ENCODE measurements at regions not wholly inside any gene's neighbourhood (a gene's known extent, or its start where the extent isn't known, plus 50 kb on each side); places are given as distances from the start of the nearest gene placed in this dataset.

DNA sequence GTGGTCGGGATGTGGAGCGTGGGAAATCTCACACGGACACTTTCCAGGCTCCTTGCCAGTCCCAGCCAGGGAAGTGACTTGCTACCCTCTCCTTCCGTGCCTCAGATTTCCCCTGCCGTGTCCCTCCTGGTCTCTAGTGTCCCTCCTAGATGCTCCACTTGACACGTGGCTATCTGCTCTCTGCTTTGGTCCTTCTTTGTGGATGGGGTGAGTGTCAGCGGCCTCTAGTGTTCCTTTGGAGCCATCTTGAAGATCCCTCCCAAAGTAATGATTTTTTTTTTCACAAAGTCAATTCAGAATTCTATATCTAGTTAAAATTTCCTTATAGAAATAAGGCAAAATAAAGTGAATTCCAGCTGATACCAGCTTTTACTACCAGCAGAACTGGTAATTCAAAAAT lies 117.7 kb downstream of the MRPL36 start:
- no peak for TF ChIP-seq POLR2A (IDR thresholded peaks at IDR 0.05; ENCODE audit: low read depth, low read length)
- no peak for TF ChIP-seq POLR2AphosphoS5 (IDR thresholded peaks at IDR 0.05; ENCODE audit: low read depth, low read length)
- TF ChIP-seq TAF1 (IDR thresholded peaks at IDR 0.05; ENCODE audit: borderline replicate concordance, low read depth, low read length) = no peak
